Bone marrow (tissue), 2 donors: ENCODE measurements at regions not wholly inside any gene's neighbourhood (a gene's known extent, or its start where the extent isn't known, plus 50 kb on each side); places are given as distances from the start of the nearest gene placed in this dataset.

Experiments used
- DNase-seq, 2 donors: peaks; one replicate each; lab custom pipeline; 2025; lab: John Stamatoyannopoulos, UW

DNA sequence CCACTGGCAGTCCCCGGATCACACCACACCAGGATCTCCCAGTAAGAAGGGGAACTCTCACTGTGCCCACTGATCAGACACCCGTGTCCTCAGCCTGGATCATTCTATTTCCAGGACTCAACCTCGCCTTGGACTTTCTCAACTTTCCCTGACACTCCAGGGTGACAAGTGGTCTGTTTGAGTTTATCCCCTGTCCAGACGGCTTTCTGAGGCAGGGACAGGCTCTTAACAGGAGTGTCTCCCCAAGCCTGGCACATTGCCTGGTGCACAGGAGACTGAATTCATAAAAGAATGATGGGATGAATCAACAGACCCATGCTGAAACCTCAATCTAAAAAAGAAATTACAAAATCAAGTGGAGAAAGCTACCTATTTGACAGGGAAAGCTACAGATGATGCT lies 606.6 kb downstream of the EFNB2 start:
- no peak for DNase-seq

DNA sequence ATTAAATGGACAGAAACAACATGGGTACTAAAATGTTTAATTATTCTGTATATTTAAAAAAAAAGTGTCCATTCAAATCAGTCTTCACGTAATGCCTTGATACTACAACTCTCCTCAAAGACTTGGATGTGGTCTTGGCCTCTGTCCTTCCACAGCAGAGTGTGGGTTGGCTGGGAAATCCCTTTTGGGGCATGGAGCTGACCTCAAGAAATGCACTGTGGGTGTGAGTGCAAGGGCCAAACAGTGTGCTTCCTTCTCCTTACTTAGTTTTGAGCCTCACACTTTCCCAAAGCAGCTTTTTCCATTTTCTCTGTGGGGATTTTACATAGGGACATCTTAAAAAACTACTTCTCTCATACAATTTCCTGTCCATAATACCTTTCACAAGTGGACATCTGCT lies 607.4 kb downstream of the EFNB2 start:
- no peak for DNase-seq

- no peak for DNase-seq
These were observed 610.0 kb downstream of the EFNB2 start for GRCh38 chr13:105925496-105925895.

DNA sequence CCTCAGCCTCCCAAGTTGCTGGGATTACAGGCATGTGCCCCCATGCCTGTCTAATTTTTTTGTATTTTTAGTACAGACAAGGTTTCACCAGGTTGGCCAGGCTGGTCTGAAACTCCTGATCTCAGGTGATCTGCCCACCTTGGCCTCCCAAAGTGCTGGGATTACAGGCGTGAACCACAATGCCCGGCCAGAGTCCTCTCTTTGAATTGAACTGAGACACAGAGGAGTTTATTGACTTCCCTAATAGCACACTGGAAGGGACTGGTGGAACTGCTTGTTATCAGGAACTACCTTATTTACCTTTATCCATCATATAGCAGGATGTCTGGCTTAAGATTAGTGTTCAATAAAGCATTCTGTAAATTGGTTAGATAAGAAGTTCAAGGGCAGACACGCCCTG lies 613.8 kb downstream of the EFNB2 start:
- DNase-seq, result no peak

DNA sequence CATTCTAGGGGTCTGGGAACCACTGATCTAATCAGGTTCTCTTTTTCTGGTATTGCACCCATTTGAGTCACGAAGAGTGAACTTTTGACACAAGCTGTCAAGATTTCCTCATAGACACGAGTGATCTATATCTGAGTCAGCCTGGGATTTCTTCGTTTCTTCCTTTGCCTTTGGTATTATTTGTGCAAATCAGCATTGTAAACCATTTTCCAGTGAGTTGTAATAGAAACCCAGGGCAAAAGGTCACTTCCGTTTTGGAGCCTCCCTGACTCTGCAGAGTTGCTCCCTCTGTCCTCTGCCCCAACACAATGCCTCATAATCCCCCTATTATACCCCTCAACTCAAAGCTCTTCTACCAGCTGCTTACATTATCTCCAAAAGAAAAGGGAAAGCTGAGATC lies 615.1 kb downstream of the EFNB2 start:
- no peak for DNase-seq

DNA sequence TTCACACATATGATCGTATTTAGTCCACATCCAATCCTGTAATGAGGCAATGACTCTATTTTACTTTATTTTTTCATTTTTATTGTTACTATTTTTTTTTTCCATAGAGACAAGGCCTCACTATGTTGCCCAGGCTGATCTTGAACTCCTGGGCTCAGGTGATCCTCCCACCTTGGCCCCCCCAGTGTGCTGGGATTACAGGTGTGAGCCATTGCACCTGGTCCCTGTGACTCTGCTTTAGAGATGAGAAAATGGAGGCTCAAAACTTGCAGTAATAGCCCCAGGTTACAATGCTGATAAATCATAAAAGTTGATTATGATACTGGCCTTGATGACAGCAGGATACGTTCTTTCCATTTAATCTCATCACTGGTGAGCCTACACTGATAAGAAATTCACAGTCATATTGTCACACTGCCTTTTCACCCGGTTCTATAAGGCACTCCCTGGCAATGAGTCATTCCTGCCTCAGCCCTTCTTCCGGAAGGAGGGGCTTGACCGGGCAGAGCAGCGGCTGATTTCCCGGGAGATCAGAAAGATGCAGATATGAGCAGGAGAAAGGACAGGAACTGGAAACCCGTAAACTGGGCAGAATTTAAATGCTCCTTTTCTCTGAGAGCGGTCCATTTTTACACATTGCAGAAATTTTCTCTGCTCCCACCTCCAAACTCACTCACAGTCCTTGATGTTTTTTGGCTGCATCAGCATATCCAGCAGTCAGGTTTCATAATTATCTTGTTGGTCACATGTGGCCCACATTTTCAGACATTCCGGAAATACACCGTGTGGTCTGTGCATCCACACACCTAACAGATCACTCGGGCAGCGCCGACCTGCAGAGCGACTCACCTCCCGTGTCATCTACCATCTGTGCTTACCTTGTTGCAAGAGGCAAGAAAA lies 616.4 kb downstream of the EFNB2 start:
- no peak for DNase-seq

GRCh38 chr13:105915146-105915850 lies 620.2 kb downstream of the EFNB2 start:
- DNase-seq, result no peak

- DNase-seq, result no peak
These were observed 621.0 kb downstream of the EFNB2 start for GRCh38 chr13:105914291-105915036.

DNA sequence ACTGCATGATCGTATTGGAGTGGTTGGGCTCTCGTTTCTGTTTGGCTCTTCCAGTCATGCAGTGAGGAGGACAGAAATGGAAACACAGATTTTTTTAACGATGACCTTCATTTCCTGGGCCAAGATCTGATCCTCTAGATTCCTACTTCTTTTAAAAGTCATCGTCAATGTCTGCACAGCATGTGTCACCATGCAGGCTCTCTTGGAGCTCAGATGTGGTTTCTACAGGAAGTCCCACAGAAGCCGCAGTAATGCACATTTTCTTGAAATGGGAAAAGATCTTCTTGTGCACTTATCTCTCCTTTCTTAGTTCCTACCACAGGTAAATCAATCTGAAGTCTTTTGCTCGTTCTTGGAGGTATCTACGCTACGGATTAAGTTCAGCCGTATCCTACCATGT lies 626.9 kb downstream of the EFNB2 start:
- no peak for DNase-seq

DNA sequence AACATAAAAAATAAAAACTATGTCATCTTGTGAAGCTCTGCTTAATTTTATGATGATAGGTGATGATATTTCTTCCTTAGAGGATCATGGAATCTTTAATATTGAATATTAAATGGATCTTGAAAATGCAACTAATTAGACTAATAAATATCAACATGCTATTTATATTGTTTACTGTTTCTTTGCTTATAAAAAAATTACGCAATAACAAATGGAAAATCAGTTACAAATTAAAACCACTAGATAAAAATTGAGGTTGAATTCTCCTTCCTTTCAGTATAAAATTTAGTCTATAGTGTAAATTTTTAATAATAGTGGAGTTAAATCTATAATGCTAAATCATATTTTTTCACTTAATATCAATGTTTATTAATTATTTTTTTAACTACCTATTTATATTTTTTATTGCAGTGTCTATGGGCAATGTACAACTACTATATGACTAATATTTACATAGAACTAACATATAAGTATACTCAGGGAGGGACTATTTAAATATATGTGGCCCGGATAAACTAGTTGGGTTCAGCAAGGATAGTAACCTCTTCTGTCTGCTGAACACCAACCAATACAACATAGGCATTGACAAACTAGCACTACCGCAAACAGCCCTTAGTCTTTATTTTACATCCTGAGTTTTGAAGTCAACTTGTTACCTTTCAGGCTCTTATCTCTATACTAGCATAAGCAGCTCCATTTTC lies 628.0 kb downstream of the EFNB2 start:
- no peak for DNase-seq

- no peak for DNase-seq
These were observed 628.7 kb downstream of the EFNB2 start for GRCh38 chr13:105906746-105907145.

- no peak for DNase-seq
These were observed 631.3 kb downstream of the EFNB2 start for GRCh38 chr13:105904034-105904742.

DNA sequence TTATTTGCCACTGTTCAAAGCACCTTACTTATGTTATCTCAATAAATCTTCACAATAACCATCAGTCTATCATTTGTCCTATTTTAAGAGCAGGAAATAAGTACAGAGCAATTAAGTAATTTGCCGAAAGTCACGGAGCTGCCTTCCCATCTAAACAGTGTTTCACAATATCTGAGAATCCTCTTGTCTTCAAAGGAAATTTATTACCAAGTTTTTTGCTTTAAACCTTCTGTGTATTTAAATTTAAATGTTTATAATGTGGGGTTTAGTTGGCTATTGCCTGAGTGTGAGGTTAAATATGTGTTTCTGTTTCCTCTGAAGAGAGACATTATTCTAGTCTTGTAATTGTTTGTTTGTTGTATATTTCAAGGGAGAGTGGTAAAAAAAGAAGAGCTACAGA lies 633.1 kb downstream of the EFNB2 start:
- no peak for DNase-seq

DNA sequence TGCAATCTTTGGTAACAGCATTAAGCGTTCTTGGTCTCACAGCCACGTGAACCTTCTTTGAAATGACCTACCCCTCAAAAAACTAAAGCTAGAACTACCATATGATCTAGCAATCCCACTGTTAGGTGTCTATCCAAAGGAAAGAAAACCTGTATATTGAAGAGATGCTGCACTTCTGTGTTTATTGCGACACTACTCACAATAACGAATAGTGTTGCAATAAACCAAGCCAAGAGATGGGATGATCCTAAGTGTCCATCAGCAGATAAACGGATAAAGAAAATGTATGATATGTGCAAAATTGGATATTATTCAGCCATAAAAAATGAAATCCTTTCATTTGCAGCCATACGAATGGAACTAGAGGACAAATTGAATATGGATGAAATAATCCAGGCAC lies 637.9 kb downstream of the EFNB2 start:
- DNase-seq, result no peak

GRCh38 chr13:105894697-105895096 lies 640.8 kb downstream of the EFNB2 start:
- DNase-seq, result no peak

GRCh38 chr13:105890509-105890908 lies 645.0 kb downstream of the EFNB2 start:
- DNase-seq, result no peak

DNA sequence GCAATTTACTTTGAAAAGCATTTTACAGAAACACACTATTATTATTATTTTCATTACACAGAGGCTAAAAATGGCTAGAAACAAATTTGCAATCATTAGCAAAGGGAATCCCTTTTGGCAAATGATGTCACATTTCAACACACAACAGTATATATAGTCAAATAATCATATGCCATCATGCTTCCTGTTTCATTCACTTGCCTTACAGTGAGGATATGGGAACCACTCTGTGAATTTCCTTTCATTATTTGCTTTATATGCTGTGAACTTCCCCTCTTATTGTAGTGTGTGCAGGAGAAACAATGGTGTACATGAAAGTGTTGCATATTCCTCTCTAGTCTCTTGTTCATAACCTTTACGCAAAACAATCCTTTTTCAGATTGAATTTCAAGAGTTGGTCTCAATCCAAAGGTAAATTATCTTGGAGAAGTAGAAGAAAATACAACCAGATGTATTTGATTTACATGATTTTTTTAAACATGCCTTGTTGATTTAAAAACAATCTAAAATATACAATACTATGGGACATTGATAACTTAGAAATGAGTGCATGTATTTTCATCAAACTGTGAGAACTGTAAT lies 657.3 kb downstream of the EFNB2 start:
- DNase-seq, result no peak

DNA sequence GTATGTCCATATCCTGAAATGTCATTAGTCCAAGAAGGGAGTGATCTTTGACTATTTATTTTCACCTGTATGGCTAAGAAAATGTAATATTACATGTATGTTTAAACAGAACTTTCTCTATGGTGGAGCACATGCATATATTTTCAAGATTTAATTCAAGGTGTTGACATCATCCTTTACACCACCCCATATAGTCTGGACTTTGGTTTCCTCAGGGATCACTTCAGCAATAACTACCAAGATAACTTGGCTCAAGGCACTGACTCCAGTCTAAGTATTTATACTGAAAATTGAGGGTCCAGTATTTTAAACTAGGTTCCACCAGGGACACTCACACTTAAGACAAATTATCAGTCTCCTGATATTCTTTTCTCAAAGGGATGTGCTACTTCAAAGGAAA lies 660.6 kb downstream of the EFNB2 start:
- DNase-seq, result no peak

GRCh38 chr13:105871768-105872167 lies 663.7 kb downstream of the EFNB2 start:
- no peak for DNase-seq

DNA sequence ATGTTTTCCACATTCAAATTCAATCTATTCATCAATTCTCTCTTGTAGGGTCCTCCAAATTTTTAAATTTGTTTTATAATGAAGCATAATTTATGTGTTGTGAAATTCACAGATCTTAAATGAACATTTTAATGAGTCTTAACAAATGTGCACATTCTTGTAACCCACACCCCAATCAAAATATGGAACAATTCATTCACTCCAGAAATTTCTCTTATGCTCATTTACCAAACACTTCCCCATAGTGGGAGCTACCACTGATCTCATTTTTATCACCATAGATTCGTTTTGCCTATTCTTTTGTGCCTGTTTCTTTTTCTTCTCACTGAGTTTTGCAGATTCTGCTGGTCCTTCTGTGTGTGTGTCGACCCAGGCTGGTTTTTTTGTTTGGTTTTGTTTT lies 664.1 kb downstream of the EFNB2 start:
- DNase-seq, result no peak

GRCh38 chr13:105863300-105863920 lies 672.1 kb downstream of the EFNB2 start:
- DNase-seq, result no peak
